ENCODE measurements at regions not wholly inside any gene's neighbourhood (a gene's known extent, or its start where the extent isn't known, plus 50 kb on each side); places are given as distances from the start of the nearest gene placed in this dataset. TPM values are rescaled to one million over a fixed set of nuclear protein-coding genes. Genes with fewer than 3 reads are reported as not detected.

Small RNA genes in the stretch of these regions (small RNA-seq; reads per million reads assigned to genes)
- not detected for gene RNA5SP309 (ENCODE audit: low replicate concordance)
